ENCODE measurements at regions not wholly inside any gene's neighbourhood (a gene's known extent, or its start where the extent isn't known, plus 50 kb on each side); places are given as distances from the start of the nearest gene placed in this dataset.

DNA sequence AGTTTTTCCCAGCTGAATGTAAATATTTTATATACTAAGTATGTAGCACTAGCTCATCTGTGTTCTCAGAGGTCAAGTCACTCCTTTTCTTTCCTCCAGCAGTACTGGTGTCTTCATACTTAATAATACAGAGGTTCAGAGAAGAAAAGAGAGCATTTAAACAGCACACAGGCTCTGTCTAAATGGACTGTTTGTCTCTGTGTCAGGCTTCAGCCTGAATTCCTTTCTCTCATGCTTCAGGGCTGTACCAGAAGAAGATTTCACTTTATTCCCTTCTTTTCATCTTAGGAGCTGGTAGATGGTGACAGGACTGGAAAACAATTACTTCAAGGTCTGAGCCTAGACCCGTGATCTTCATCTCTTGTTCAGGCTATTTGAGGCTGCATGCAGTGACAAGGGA is 51.4 kb upstream of the LYZL2 start:
- TF ChIP-seq, protein P1, sequence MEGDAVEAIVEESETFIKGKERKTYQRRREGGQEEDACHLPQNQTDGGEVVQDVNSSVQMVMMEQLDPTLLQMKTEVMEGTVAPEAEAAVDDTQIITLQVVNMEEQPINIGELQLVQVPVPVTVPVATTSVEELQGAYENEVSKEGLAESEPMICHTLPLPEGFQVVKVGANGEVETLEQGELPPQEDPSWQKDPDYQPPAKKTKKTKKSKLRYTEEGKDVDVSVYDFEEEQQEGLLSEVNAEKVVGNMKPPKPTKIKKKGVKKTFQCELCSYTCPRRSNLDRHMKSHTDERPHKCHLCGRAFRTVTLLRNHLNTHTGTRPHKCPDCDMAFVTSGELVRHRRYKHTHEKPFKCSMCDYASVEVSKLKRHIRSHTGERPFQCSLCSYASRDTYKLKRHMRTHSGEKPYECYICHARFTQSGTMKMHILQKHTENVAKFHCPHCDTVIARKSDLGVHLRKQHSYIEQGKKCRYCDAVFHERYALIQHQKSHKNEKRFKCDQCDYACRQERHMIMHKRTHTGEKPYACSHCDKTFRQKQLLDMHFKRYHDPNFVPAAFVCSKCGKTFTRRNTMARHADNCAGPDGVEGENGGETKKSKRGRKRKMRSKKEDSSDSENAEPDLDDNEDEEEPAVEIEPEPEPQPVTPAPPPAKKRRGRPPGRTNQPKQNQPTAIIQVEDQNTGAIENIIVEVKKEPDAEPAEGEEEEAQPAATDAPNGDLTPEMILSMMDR (IDR thresholded peaks at IDR 0.05; ENCODE audit: low read length) = no peak
- TF ChIP-seq EZH2 (optimal IDR thresholded peaks at IDR 0.05; ENCODE audit: low read depth, low read length) = no peak
- no peak for TF ChIP-seq EZH2phosphoT487 (IDR thresholded peaks at IDR 0.05; ENCODE audit: low read length)
